NCI-H526 (cell line): ENCODE measurements at regions not wholly inside any gene's neighbourhood (a gene's known extent, or its start where the extent isn't known, plus 50 kb on each side); places are given as distances from the start of the nearest gene placed in this dataset.

ENCODE experiments used
- DNase-seq, 2 experiments: peaks; one replicate each; lab custom pipeline; 2025; lab: John Stamatoyannopoulos, UW

DNA sequence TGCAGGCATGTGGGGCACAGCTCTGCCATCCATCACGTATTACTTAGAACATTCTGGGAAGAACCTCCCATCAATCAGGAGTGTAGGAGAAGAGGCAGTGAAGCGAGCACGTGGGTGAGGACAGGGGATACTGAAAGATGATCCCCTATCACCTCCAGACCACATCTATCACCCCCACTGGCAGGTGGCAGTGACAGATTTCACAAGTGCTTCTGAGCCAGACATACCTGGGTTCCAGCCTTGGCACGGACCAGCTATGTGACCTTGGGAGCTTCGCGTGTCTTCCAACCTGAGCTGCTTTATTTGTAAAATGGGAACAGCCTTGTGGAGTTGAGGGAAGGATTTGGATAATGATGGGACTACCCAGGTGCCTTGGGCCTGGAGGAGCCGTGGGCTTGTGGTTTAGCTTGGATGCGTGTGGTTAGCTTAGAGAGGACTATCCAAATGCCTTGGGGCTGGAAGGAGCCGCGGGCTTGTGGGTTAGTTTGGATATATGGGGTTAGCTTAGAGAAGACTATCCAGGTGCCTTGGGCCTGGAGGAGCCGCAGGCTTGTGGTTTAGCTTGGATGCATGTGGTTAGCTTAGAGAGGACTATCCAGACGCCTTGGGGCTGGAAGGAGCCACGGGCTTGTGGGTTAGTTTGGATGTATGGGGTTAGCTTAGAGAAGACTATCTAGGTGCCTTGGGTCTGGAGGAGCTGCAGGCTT, 206.4 kb downstream of the ENGASE start:
- DNase-seq: no peak

DNA sequence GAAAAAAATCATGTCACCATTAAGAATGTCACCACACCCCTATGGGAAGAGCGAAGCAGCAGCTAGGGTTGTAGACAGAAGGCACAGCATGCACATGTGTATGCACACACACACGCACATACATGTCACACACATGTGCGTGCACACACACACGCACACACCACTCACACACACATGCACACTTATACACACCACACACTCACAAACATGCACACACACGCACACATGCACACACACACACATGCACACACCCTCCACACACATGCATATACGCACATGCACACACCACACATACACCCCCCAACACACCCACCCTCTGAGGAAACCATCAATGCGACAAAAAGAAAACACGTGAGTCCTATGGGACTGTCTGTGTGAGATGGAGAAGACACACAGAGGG, 205.4 kb downstream of the ENGASE start:
- DNase-seq: no peak

DNA sequence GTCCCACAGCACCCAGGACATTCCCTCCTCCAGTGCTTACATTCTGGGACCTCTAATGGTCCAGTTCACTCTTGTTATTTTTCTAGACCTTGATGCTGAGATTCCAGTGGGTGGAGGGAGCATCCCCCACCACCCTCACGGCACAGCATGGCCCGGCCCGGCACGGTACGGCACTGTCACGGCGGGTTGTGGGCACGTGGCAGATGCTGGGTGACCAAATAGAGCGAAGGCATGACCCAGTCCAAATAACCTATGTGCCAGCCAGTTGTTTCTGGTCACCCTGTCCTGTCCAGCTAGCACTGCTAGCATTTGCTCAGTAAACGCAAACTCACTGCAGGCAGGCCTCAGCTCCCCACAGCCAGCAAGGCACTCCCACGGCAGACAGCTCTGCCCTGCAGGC, 204.7 kb downstream of the ENGASE start:
- DNase-seq: no peak

DNA sequence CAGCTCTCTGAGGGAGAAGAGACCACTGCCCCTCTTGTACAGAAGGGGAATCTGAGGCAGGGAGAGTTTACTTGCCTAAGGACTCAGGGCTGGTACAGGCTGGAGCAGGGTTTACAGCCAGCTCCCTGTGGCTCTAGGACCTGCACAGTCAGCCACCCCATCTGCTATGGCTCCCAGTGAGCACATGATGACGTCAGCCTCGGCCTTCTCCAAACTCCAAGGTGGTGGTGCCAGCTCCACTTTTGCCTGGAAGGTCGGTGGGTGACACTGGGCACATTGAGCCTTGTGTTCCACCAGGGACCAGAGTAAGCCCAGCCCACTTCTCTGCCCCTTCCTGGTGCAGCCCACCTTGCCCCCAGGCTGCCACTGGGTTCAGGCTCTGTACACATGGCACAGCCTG, 202.2 kb downstream of the ENGASE start:
- DNase-seq: no peak

DNA sequence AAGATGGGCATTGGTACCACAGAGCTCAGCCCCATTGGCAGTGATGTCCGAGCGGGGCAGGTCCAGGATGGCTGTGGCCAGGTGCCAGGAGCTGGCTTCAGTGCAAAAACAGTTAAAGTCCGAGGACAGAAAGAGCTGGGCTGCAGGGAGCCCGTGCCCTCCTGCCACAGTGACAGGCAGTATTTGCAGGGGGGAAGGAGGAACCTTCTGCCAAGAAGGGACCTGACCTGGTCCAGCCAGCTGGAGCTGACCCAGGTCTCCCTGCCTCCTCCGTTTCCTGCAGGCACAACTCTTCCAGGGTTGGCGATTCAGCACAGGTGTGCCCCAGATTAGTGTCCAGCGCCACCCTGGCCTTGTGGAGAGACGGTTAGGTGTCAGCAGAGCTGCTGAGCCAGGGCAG, 199.0 kb downstream of the ENGASE start:
- DNase-seq: no peak

DNA sequence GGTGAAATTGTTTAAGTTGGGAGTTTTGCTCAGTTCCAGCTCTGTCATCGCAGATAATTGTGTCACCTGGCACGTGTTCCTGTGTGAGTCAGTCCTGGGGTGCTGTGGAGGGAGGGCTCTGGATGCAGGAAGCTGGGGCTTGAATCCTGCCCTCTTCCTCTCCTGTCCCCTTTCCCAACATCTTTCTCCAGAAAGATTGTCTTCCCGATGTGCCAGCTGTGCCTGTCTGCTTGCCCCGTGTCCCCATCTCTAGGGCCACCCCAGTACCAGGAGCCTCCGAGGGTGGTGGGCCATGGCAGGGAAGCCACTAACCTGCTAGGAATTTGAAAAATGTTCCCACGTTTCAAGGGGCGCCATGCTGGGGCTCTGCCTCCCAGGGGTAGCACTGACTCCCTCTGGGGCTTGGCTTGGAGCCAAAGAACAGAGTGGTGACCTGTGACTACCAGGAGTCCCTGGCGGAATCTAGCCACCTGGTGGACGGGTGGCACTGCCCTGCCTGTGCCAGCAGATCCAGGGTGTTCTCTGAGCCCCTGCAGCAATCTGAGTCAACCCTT, 198.1 kb downstream of the ENGASE start:
- no peak for DNase-seq

DNA sequence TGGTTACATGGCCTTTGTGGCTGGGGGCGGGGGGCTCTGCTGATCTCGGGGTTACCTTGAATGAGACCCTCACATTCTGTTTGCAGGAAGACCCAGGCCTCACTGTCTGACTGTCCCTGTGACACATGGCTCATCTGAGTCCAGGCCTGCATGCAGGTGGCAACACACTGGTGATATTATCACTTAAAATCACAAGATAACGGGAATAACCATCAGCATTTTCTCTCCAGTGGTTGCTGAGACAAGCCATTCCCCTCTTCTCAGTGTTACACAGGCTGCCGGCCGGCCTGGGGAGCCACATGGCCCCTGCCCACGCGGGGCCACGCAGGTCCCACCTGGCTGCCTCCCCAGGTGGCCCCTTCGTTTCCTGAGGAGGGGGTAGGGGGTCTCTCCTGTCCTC, 197.6 kb downstream of the ENGASE start:
- no peak for DNase-seq

DNA sequence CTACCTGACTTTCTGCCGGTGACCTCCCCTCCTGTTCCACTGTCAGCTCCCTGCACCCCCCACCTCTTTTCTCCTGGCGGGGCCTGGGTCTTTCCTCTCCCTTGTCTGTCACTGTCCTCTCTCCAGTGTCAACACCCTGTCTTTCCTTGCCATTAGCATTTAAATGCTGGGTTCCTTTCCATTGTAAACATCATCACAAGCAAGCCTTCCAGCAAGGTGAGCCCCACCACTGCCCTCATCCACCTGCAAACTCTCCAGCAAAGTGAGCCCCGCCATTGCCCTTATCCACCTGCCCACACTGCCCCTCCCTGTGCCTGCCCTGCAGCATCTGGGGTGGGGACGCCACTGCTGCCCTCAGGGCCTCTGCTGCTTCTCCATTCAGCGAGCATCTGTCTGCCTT, 195.0 kb downstream of the ENGASE start:
- no peak for DNase-seq

DNA sequence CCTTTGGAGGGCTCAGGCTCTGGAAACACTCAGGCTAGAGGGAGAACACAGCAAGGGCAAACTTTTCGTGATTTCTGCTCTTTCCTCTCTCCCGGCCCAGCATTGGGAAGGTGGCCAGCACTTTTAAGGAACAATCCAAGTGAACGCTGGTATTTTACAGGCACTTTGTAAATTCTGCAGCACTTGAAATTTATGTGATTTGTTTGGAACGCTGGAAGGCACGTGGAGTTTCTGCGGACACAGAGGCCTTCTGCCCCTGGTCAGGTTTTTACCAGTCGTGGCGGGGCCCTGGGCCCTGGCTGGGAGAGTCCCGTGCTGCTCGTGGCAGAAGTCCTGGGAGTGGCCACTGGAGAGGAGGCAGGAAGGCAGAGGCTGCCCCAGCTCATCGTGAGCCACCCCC, 188.6 kb downstream of the ENGASE start:
- DNase-seq: no peak

DNA sequence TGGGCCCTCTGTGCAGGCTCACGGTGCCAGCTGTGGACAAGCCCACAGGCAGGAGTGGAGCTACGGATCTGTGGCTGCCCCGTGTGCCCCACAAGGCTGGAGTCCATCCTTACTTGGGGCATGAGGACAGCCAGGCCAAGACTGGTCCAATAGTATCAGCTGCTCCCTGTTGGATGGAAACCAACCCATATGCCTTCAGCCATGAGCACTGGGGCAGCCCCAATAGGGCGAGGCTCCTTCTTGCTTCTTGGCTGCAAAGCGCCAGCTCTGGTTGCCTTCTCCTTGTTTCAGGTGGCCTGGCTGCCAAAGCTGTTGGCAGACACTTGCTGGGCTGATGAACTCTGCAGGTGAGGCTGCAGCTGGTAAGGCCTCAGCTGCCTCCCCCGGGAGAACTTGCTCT, 188.0 kb downstream of the ENGASE start:
- DNase-seq: no peak

DNA sequence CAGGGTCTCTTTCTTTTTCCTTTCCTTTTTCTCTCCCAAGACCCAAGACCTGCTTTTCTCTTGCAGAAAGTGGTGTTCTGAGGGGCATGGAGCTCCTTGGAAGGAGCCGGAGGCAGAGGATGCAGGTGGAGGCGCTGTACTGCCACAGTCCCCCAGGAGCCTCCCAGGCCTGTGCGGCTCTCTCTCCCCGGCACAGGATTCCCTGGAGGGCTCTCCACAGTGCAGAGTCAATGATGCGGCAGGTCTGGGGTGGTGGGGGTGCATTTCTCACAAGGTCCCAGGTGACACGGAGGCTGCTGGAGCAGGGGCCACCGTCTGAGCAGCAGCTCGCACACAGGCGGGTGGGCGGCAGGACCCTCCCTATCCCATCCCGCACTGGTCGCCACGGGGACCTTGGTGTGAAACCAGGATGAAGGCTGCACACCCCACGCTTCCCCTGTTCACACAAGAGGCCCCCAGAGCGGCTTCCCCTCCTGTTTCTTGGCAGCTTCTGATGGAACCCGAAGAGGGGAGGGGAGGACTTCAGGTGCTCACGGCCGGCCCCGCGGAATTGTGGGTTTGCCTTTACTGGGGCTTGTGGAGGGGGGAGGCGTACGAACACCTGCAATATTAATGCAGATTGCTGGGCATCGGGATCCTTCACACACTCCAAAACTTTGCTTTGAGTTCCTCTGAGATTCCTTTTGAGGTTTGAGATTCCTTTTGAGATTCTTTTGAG, 186.9 kb downstream of the ENGASE start:
- no peak for DNase-seq

DNA sequence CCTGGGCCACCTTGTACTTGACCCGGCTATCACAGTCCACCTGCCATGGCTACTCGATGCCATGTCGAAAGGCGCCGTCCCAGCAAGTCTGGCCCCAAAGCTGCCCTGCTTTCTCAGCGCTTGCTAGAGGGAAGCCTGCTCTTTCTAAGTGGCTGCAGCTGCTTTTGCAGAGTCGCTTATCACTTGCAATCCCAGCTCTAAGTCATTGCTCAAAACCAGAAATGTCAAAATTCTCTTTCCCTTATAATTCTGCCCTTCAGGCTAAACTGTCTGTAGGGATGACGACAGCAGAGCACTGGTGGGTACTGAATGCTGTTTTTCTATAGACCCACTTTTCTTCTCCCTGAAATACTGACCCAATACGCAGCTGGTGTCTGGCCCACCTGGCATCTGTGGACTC, 184.2 kb downstream of the ENGASE start:
- no peak for DNase-seq

DNA sequence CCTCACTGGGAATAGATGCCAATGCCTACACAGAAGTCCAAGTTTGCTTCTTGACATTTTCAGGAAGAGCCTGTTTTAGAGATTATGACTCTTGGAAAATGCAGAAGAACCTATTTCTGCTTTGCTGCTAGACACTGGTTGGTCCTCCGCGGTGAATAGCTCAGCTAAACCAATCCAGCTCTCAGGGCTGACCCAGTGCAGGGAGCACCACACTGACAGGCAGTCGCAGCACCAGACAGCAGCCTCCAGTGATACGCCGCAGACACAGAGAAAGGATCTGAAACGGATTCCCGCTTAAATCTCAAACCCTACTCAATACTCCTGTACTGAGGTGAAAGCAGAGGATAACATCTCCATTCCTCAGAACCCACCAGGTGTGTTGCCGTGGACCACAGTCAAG, 183.4 kb downstream of the ENGASE start:
- no peak for DNase-seq

DNA sequence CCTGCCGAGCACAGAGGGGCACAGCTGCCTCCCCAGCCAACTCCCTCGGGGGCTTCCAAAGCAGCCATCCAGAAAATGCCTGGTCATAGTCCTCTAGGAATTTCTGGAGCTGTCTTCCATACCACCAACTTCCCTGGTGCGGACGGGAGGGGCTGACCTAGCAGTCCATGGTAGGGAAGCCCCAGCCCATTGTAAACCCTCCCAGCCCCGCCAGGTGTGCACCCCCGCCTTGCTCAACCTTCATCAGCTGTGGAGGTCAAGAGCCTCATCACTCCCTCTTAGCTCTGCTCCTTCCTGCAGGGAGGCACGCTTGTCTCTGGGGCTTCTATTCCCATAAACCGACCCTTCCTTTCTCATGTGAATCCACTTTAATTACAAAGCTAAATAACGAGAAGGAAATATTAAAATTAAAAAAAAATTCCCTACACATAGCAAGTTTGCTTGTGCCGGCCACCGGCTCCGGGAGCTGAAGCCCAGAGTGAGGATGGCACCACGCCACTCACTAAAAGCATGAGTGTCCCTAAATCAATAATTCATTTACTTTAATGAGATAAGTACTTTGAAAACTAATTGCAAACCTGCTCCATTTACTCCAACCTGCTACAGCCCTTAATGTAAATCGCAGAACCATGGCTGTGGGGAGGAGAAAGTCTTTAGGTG, 181.4 kb downstream of the ENGASE start:
- no peak for DNase-seq

DNA sequence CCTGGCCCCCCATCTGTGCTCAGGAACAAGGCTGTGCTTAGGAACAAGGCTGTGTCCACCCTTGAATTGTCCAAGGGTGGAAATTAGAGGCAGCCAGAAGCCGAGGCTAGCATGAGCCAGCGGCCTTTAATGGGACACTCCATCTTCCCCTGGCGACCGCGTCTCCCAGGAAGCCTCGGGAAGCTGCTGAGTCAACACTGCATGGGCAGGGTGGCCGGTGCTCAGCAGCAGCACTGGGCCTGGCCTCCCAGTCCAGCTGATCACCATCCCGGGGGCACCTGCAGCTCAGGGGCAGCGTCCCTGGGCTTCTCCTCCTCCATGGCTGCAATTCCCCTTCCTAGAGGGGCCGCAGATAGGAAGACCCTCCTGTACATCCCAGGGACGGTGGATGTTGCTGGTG, 180.8 kb downstream of the ENGASE start:
- no peak for DNase-seq

DNA sequence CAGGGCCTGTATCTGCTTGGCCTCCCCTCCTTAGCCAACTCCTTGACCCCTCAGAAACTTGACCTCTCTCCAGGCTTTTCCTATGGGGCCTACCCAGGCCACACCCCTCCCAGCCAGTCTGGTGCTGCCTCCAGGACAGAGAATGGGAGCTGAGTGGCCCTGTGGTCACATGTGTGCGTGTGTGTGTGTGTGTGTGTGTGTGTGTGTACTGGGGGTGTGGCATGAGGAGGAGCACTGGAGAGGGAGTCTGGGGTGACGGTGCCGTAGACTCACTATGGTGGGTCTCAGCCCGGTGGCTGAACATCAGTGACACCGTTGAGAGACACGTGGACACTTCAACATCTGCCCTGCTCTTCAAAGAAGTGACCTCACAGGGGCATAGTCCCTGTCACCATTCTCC, 180.4 kb downstream of the ENGASE start:
- no peak for DNase-seq

DNA sequence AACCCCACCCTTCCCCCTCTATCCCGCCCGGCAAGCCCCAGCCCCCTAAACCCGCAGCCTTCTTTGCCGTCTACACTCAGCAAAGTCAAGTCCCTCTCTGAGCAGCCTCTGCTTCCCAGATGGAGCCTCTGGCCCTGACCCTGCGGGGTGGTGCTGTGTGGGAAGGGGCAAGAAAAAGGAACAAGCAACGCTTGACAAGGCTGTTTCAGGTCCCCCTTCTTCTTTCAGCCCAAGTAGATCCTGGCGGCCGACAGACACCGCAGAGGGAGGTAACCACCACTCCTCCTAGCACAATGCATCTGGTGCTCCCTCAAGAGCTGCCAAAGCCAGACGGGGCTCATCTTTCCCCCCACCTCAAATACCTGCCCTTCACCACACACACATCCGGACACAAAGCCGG, 178.3 kb downstream of the ENGASE start:
- no peak for DNase-seq

DNA sequence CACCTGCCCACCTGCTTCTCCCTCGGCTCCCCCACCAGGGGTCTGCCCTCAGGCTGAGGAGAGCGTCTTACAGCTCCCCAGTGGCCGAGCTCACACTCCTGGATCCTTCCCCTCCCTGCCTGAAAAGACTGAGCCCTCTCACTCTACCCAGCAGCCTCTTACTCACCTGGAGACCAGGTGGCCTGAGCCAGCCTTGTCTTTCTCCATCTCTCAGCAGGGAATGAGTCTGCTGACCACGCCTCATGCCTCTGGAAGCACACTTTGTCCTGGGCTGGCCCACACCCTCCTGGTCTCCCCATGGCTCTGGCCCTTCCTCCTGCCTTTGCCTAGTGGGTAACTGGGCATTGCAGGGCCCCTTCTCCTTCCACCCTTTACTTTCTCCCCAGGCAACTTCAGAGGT, 177.2 kb downstream of the ENGASE start:
- no peak for DNase-seq

DNA sequence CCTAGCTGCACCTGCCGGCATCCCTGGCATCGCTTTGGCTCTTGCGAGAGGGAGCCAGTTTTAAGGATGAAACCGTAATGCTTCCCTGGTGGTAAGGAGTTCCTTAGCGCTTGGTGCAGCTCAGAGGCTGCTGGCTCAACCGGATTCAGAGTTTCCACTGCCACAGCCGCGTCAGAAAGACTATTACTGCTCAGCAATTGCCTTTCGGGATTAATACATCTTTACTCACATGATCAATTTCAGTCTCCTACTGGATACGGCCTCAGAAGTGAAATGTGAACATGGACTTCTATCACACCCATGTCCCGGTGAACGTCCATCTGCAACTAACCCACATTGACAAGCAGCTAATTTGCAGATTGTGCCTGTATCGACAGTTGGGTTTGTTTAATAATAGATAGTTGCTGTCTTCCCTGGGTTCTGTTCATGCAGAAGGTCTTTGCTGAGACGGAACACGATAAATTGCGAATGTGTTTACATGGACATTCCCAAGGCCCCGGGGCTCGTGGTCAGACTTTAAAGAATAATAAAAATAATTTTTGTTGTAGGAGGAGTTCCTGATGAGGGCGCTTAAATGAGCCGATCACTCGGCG, 175.4 kb downstream of the ENGASE start:
- DNase-seq: no peak

DNA sequence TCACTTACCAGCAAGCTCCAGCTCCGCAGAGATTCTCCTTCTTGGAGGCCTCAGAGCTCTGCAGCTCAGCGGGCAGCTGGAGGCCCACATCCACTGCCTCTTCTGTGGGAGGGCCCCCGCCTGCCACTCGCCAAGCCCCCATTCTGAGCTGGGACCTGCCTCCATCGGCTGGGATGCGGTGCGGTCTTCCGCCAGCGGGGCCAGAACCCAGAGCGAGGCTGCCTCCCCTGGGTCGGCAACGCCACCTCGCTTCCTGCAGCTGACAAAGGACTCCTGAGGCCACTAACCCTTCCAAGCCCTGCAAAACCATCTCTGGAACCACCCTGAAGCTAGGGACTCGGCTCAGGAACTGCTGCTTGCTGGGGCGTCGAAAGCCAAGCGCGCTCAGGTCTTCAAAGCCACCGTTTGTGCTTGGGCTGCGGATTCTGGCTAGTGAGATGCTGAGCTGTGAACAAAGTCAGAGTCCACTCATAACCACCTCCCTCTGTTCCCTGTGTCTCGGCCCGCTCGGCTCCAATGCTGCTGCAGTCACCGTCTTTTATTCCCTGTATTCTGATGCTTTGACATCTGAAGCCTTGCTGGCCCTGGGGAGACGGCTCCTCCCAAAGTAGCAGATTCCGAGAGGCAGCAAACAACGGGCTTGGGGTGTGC, 174.3 kb downstream of the ENGASE start:
- no peak for DNase-seq

DNA sequence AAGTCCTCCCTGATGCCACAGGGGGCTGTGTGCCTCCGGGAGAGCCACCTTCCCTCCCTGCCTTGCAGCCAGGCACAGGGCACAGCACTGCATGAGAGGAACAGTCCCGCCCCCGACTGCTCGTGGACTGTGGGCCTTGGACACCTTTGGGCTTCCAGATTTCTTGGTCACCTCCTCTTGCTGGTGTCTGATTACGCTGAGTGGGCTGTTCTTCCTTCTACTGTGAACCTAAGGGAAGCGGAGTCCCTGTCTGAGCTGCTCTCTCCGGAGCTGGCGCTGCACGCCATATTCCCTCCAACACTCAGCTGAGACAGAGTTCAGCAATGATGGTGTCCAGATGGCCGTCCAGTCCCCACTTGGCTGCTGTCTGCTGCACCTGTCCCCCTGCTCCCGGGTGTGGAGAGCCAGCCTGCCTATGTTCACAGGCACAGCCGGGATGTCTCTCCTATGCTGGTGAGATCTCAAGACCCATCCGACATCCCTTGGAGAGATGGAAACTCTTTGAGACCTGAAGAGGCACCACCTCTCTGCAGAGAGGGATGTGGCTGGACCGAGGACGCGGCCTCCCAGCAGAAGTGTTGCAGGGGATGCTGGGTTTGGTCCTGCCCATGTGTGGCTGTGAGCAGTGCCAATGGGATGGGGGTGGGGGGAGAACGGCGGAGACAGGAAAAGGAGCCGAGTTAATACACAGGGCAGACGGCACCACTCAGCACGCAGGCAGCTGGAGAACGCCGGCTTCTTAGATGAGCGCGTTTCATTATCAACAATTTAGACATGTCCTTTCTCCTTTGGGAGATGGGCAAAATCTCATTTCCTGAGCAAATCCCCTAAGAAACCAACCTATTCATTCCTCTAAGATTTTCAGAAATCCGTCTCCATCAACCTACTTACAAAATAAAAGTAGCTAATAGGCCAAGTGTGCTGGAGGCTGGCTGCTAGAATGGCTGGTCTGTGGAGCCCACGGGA, 171.9 kb downstream of the ENGASE start:
- no peak for DNase-seq
